Osteoblast (primary cell): ENCODE measurements at regions not wholly inside any gene's neighbourhood (a gene's known extent, or its start where the extent isn't known, plus 50 kb on each side); places are given as distances from the start of the nearest gene placed in this dataset.

ENCODE experiments used
- DNase-seq: peaks from one replicate; pipeline ENCODE4 v3.0.0; 2011; ENCODE audit warnings: low spot score, mixed read lengths; ENCODE audit not compliant: insufficient read length; ENCODE audit errors: missing footprints
- H2AFZ ChIP-seq: 2 replicates; pipeline ENCODE4 v1.6.0; 2011; ENCODE audit warnings: mild to moderate bottlenecking, low read length
- H3K27ac ChIP-seq: 2 replicates; pipeline ENCODE4 v1.5.1; 2011; ENCODE audit warnings: mild to moderate bottlenecking, low read depth, low read length, moderate library complexity
- H3K27me3 ChIP-seq: 2 replicates; pipeline ENCODE4 v1.6.0; 2012; ENCODE audit warnings: mild to moderate bottlenecking, control low read depth, inconsistent platforms, low read length, moderate library complexity; ENCODE audit not compliant: insufficient read depth
- H3K36me3 ChIP-seq: 2 replicates; pipeline ENCODE4 v1.5.1; 2011; ENCODE audit warnings: mild to moderate bottlenecking, low read length, control low read depth, moderate library complexity; ENCODE audit not compliant: insufficient read depth
- H3K4me1 ChIP-seq: 2 replicates; pipeline ENCODE4 v1.5.1; 2011; ENCODE audit warnings: mild to moderate bottlenecking, low read length, control low read depth, moderate library complexity; ENCODE audit not compliant: insufficient read depth
- H3K4me2 ChIP-seq: 2 replicates; pipeline ENCODE4 v1.6.0; 2011; ENCODE audit warnings: mild to moderate bottlenecking, low read length; ENCODE audit not compliant: insufficient read depth
- H3K4me3 ChIP-seq: fragments of 200-600 bp; sonication (generic); 3 replicates; pipeline ENCODE4 v1.5.1; 2012; ENCODE audit warnings: mild to moderate bottlenecking, low read length, inconsistent platforms; ENCODE audit not compliant: insufficient read depth
- H3K79me2 ChIP-seq: 2 replicates; pipeline ENCODE4 v1.6.0; 2012; ENCODE audit warnings: mild to moderate bottlenecking, low read length, control low read depth, inconsistent platforms; ENCODE audit not compliant: insufficient read depth
- H3K9me3 ChIP-seq: 2 replicates; pipeline ENCODE4 v1.5.1; 2011; ENCODE audit warnings: low read depth, low read length, control low read depth
- H4K20me1 ChIP-seq: 2 replicates; pipeline ENCODE4 v1.6.0; 2012; ENCODE audit warnings: mild to moderate bottlenecking, low read length, control low read depth; ENCODE audit not compliant: insufficient read depth
- TF ChIP-seq, protein P1 (sequence below): IDR thresholded peaks from 2 replicates; pipeline ENCODE4 v1.5.1; 2011; ENCODE audit warnings: mild to moderate bottlenecking, low read depth, low read length, moderate library complexity; ENCODE audit errors: extremely low read depth

GRCh38 chrX:79443121-79443520 lies 76.0 kb upstream of the ITM2A start:
- no peaks in the 10 kb centered on the region for H3K9me3 ChIP-seq
- DNase-seq: no peak
- H3K4me3 ChIP-seq: no peak overlapping the region
- H3K27ac ChIP-seq: no peak overlapping the region
- no peak overlapping the region for H2AFZ ChIP-seq
- H3K36me3 ChIP-seq: no peaks in the 10 kb centered on the region
- TF ChIP-seq, protein P1, sequence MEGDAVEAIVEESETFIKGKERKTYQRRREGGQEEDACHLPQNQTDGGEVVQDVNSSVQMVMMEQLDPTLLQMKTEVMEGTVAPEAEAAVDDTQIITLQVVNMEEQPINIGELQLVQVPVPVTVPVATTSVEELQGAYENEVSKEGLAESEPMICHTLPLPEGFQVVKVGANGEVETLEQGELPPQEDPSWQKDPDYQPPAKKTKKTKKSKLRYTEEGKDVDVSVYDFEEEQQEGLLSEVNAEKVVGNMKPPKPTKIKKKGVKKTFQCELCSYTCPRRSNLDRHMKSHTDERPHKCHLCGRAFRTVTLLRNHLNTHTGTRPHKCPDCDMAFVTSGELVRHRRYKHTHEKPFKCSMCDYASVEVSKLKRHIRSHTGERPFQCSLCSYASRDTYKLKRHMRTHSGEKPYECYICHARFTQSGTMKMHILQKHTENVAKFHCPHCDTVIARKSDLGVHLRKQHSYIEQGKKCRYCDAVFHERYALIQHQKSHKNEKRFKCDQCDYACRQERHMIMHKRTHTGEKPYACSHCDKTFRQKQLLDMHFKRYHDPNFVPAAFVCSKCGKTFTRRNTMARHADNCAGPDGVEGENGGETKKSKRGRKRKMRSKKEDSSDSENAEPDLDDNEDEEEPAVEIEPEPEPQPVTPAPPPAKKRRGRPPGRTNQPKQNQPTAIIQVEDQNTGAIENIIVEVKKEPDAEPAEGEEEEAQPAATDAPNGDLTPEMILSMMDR: no peak
- no peaks in the 10 kb centered on the region for H3K4me1 ChIP-seq
- no peaks in the 10 kb centered on the region for H3K79me2 ChIP-seq
- no peak overlapping the region for H3K4me2 ChIP-seq
- H4K20me1 ChIP-seq: no peaks in the 10 kb centered on the region
- H3K27me3 ChIP-seq: no peaks in the 10 kb centered on the region

GRCh38 chrX:79440336-79440735 lies 73.2 kb upstream of the ITM2A start:
- Histone ChIP-seq H4K20me1 (no peaks in the 10 kb centered on the region), H3K4me3 (no peak overlapping the region), H3K79me2 (no peaks in the 10 kb centered on the region), H3K27ac (no peak overlapping the region), H3K27me3 (no peaks in the 10 kb centered on the region), H3K4me1 (no peaks in the 10 kb centered on the region), H3K4me2 (no peak overlapping the region), H2AFZ (no peak overlapping the region), H3K36me3 (no peaks in the 10 kb centered on the region), H3K9me3 (no peaks in the 10 kb centered on the region)
- TF ChIP-seq, protein P1: no peak
- no peak for DNase-seq
